IMR-90 (cell line): ENCODE measurements at regions not wholly inside any gene's neighbourhood (a gene's known extent, or its start where the extent isn't known, plus 50 kb on each side); places are given as distances from the start of the nearest gene placed in this dataset.

Source experiments
- BHLHE40 ChIP-seq: fragments of 150-350 bp; IDR thresholded peaks from 2 replicates; pipeline ENCODE4 v1.6.1; 2016; ENCODE audit warnings: mild to moderate bottlenecking, low read depth, low read length
- CEBPB ChIP-seq: IDR thresholded peaks from 2 replicates; pipeline ENCODE4 v1.6.1; 2012; ENCODE audit warnings: low read depth, low read length, improper control_type of control experiment
- CHD1 ChIP-seq: IDR thresholded peaks from 2 replicates; pipeline ENCODE4 v1.6.1; 2012; ENCODE audit warnings: low read depth, low read length, improper control_type of control experiment
- FOS ChIP-seq: fragments of 150-350 bp; IDR thresholded peaks from 2 replicates; pipeline ENCODE4 v1.6.1; 2016; ENCODE audit warnings: low read depth, low read length
- MAFK ChIP-seq: IDR thresholded peaks from 2 replicates; pipeline ENCODE4 v1.6.1; 2012; ENCODE audit warnings: low read depth, low read length, improper control_type of control experiment
- MAZ ChIP-seq: IDR thresholded peaks from 2 replicates; pipeline ENCODE4 v1.6.1; 2012; ENCODE audit warnings: low read depth, mild to moderate bottlenecking, low read length, improper control_type of control experiment, moderate library complexity, borderline replicate concordance
- MXI1 ChIP-seq: IDR thresholded peaks from 2 replicates; pipeline ENCODE4 v1.6.1; 2012; ENCODE audit warnings: low read depth, mild to moderate bottlenecking, low read length, moderate library complexity, borderline replicate concordance
- POLR2A ChIP-seq: IDR thresholded peaks from 2 replicates; pipeline ENCODE4 v1.6.1; 2012; ENCODE audit warnings: mild to moderate bottlenecking, low read depth, low read length
- RAD21 ChIP-seq: IDR thresholded peaks from 2 replicates; pipeline ENCODE4 v1.6.1; 2012; ENCODE audit warnings: low read length, improper control_type of control experiment
- RCOR1 ChIP-seq: IDR thresholded peaks from 2 replicates; pipeline ENCODE4 v1.6.1; 2012; ENCODE audit warnings: mild to moderate bottlenecking, low read length, improper control_type of control experiment; ENCODE audit not compliant: insufficient replicate concordance
- SMC3 ChIP-seq: fragments of 150-350 bp; IDR thresholded peaks from 2 replicates; pipeline ENCODE4 v1.6.1; 2016; ENCODE audit warnings: low read depth, mild to moderate bottlenecking, antibody characterized with exemption, low read length, moderate library complexity
- TF ChIP-seq, protein P1 (sequence below): conservative IDR thresholded peaks from 2 replicates; pipeline ENCODE4 v1.5.1; 2012; ENCODE audit warnings: mild to moderate bottlenecking, low read depth, low read length, improper control_type of control experiment
- TF ChIP-seq, protein P2 (sequence below): fragments of 150-350 bp; IDR thresholded peaks from 2 replicates; pipeline ENCODE4 v1.6.1; 2017; ENCODE audit warnings: mild to moderate bottlenecking, antibody characterized with exemption, low read length, low read depth

DNA sequence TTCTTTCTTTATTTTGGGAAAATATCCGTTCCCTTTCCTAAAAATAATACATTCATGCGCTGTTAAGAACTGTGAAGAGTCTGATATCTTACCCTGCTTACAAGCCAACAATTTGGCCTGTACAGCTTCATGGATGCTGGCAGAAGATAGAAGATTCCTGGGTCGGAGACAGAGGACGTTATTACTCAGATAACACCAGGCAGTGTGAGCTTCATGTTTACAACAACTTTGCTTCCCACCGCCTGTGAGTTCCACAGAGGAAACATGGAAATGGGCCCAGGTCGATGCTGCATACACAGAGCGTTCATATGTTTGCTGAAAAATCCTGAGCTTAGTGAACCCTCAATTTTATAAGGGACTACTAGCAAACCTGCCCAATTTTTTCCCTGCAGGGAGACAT lies 705.6 kb upstream of the SEL1L start:
- no peak for TF ChIP-seq POLR2A
- TF ChIP-seq, protein P1, sequence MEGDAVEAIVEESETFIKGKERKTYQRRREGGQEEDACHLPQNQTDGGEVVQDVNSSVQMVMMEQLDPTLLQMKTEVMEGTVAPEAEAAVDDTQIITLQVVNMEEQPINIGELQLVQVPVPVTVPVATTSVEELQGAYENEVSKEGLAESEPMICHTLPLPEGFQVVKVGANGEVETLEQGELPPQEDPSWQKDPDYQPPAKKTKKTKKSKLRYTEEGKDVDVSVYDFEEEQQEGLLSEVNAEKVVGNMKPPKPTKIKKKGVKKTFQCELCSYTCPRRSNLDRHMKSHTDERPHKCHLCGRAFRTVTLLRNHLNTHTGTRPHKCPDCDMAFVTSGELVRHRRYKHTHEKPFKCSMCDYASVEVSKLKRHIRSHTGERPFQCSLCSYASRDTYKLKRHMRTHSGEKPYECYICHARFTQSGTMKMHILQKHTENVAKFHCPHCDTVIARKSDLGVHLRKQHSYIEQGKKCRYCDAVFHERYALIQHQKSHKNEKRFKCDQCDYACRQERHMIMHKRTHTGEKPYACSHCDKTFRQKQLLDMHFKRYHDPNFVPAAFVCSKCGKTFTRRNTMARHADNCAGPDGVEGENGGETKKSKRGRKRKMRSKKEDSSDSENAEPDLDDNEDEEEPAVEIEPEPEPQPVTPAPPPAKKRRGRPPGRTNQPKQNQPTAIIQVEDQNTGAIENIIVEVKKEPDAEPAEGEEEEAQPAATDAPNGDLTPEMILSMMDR: no peak
- TF ChIP-seq, protein P2, sequence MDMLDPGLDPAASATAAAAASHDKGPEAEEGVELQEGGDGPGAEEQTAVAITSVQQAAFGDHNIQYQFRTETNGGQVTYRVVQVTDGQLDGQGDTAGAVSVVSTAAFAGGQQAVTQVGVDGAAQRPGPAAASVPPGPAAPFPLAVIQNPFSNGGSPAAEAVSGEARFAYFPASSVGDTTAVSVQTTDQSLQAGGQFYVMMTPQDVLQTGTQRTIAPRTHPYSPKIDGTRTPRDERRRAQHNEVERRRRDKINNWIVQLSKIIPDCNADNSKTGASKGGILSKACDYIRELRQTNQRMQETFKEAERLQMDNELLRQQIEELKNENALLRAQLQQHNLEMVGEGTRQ: no peak
- TF ChIP-seq MAFK: no peak
- no peak for TF ChIP-seq SMC3
- TF ChIP-seq CEBPB: no peak
- TF ChIP-seq CHD1: no peak
- TF ChIP-seq RCOR1: no peak
- TF ChIP-seq MXI1: no peak
- TF ChIP-seq FOS: no peak
- TF ChIP-seq RAD21: no peak
- no peak for TF ChIP-seq BHLHE40
- no peak for TF ChIP-seq MAZ
